GM23338 (cell line): ENCODE measurements at regions not wholly inside any gene's neighbourhood (a gene's known extent, or its start where the extent isn't known, plus 50 kb on each side); places are given as distances from the start of the nearest gene placed in this dataset.
A peak's percentile ranks its signal among the peaks of the same experiment; 100 is the strongest.

Experiments
- ATAC-seq: fragments of 200-7000 bp; cut with Tn5 transposase; 3 replicates; pipeline ENCODE4 v1.9.1; 2020
- DNase-seq: peaks from one replicate; pipeline ENCODE4 v3.0.0-alpha.2; 2015; ENCODE audit warnings: low spot score
- H2AFZ ChIP-seq: fragments of 200-600 bp; sonication (generic); 2 replicates; pipeline ENCODE4 v1.8.0; 2016; ENCODE audit warnings: antibody characterized with exemption, mild to moderate bottlenecking, moderate library complexity
- H3F3A ChIP-seq: fragments of 200-600 bp; sonication (generic); replicated peaks from 2 replicates; pipeline ENCODE4 v1.8.0; 2017; ENCODE audit warnings: antibody characterized with exemption, mixed run types, low read depth
- H3K27ac ChIP-seq: fragments of 200-600 bp; sonication (generic); 2 replicates; pipeline ENCODE4 v1.6.1; 2016; ENCODE audit warnings: low read depth
- H3K27me3 ChIP-seq: fragments of 200-600 bp; sonication (generic); 2 replicates; pipeline ENCODE4 v1.8.0; 2016; ENCODE audit warnings: mild to moderate bottlenecking, mixed run types, moderate library complexity; ENCODE audit not compliant: insufficient read depth
- H3K36me3 ChIP-seq: fragments of 200-600 bp; sonication (generic); 2 replicates; pipeline ENCODE4 v1.8.0; 2016; ENCODE audit warnings: mild to moderate bottlenecking; ENCODE audit not compliant: insufficient read depth
- H3K4me1 ChIP-seq: fragments of 200-600 bp; sonication (generic); 2 replicates; pipeline ENCODE4 v1.8.0; 2016; ENCODE audit warnings: mild to moderate bottlenecking, moderate library complexity; ENCODE audit not compliant: insufficient read depth
- H3K4me2 ChIP-seq: fragments of 200-600 bp; sonication (generic); 2 replicates; pipeline ENCODE4 v1.7.1; 2017; ENCODE audit warnings: mixed run types
- H3K4me3 ChIP-seq: fragments of 200-600 bp; sonication (generic); 2 replicates; pipeline ENCODE4 v1.6.1; 2016; ENCODE audit warnings: mixed run types
- H3K79me2 ChIP-seq: fragments of 200-600 bp; sonication (generic); replicated peaks from 2 replicates; pipeline ENCODE4 v1.8.0; 2017; ENCODE audit warnings: mild to moderate bottlenecking; ENCODE audit not compliant: insufficient read depth
- H3K9me2 ChIP-seq: fragments of 200-600 bp; sonication (generic); 2 replicates; pipeline ENCODE4 v1.8.0; 2017; ENCODE audit not compliant: insufficient read depth
- H4K20me1 ChIP-seq: fragments of 200-600 bp; sonication (generic); replicated peaks from 2 replicates; pipeline ENCODE4 v1.8.0; 2017; ENCODE audit warnings: mild to moderate bottlenecking; ENCODE audit not compliant: insufficient read depth
- H3K27ac Mint-ChIP-seq: 2 replicates; pipeline ENCODE4 v1.8.0; 2020; ENCODE audit warnings: inconsistent platforms, mild to moderate bottlenecking, moderate library complexity, mixed read lengths
- H3K27me3 Mint-ChIP-seq: 3 replicates; pipeline ENCODE4 v1.8.0; 2022; ENCODE audit warnings: low read depth, mild to moderate bottlenecking, moderate library complexity, mixed read lengths, inconsistent platforms; ENCODE audit not compliant: insufficient read depth, poor library complexity
- H3K36me3 Mint-ChIP-seq: 3 replicates; pipeline ENCODE4 v1.8.0; 2021; ENCODE audit warnings: low read depth, mild to moderate bottlenecking, inconsistent platforms, moderate library complexity, mixed read lengths
- H3K4me1 Mint-ChIP-seq: 3 replicates; pipeline ENCODE4 v1.8.0; 2020; ENCODE audit warnings: mild to moderate bottlenecking, inconsistent platforms, mixed read lengths
- H3K4me3 Mint-ChIP-seq: 3 replicates; pipeline ENCODE4 v1.8.0; 2021; ENCODE audit warnings: moderate library complexity, mild to moderate bottlenecking, inconsistent platforms, mixed read lengths
- H3K9me3 Mint-ChIP-seq: 3 replicates; pipeline ENCODE4 v1.8.0; 2020; ENCODE audit warnings: moderate library complexity, mild to moderate bottlenecking, inconsistent platforms, mixed read lengths
- CREB1 ChIP-seq: fragments of 250-450 bp; sonication (Bioruptor Pico); IDR thresholded peaks from 2 replicates; pipeline ENCODE4 v1.5.0; 2020; ENCODE audit warnings: low read depth, mild to moderate bottlenecking, moderate library complexity
- CTCF ChIP-seq, 2 experiments: fragments of 200-600 bp in 1 of 2; sonication (generic) in 1 of 2; conservative IDR thresholded peaks; 2 replicates each; pipeline versions ENCODE4 v1.5.1 to v1.6.1; 2016 to 2017; ENCODE audit warnings: antibody characterized with exemption in 2 of 2, low read depth in 2 of 2, mild to moderate bottlenecking in 2 of 2, moderate library complexity in 1 of 2
- ETS1 ChIP-seq: IDR thresholded peaks from 2 replicates; pipeline ENCODE4 v1.6.1; 2016; ENCODE audit warnings: antibody characterized with exemption
- EZH2 ChIP-seq: fragments of 200-600 bp; sonication (generic); IDR thresholded peaks from one replicate; pipeline ENCODE4 v1.8.0; 2017; ENCODE audit warnings: antibody characterized with exemption, mild to moderate bottlenecking, low read depth; ENCODE audit not compliant: unreplicated experiment
- EZH2phosphoT487 ChIP-seq: fragments of 200-600 bp; sonication (generic); IDR thresholded peaks from one replicate; pipeline ENCODE4 v1.8.1; 2018; ENCODE audit warnings: antibody characterized with exemption; ENCODE audit not compliant: unreplicated experiment
- JUNB ChIP-seq: IDR thresholded peaks from one replicate; pipeline ENCODE4 v1.6.1; 2016; ENCODE audit warnings: antibody characterized with exemption; ENCODE audit not compliant: unreplicated experiment
- NANOG ChIP-seq: IDR thresholded peaks from 2 replicates; pipeline ENCODE4 v1.6.1; 2016; ENCODE audit warnings: antibody characterized with exemption, borderline replicate concordance
- POLR2AphosphoS5 ChIP-seq: IDR thresholded peaks from 2 replicates; pipeline ENCODE4 v1.6.1; 2016; ENCODE audit warnings: antibody characterized with exemption, low read depth
- REST ChIP-seq: IDR thresholded peaks from one replicate; pipeline ENCODE4 v1.6.1; 2018; ENCODE audit warnings: antibody characterized with exemption; ENCODE audit not compliant: unreplicated experiment
- STAT1 ChIP-seq: IDR thresholded peaks from one replicate; pipeline ENCODE4 v1.6.1; 2016; ENCODE audit warnings: antibody characterized with exemption; ENCODE audit not compliant: unreplicated experiment
- ZNF114 ChIP-seq: fragments of 250-450 bp; sonication (Bioruptor Pico); IDR thresholded peaks from 2 replicates; pipeline ENCODE4 v1.5.0; 2020; ENCODE audit warnings: mild to moderate bottlenecking, moderate library complexity
- ZNF331 ChIP-seq: fragments of 250-450 bp; sonication (Bioruptor Pico); IDR thresholded peaks from 2 replicates; pipeline ENCODE4 v1.5.0; 2020; ENCODE audit warnings: low read depth, mild to moderate bottlenecking, moderate library complexity

GRCh38 chr9:19925674-19926503 lies 137.1 kb upstream of the SLC24A2 start:
- no peaks in the 10 kb centered on the region for H3K9me2 ChIP-seq
- peak overlapping the region; percentile 34 for H2AFZ ChIP-seq
- H3K27me3 ChIP-seq = peaks cover 3% of the 10 kb centered on the region; the same call in 1 of the 2 replicates
- H3K27ac ChIP-seq = no peak overlapping the region
- DNase-seq = peak; percentile 94
- no peak overlapping the region for H3K27ac Mint-ChIP-seq
- H3K27me3 Mint-ChIP-seq = peaks cover 5% of the 10 kb centered on the region
- H3K4me3 Mint-ChIP-seq = peak overlapping the region; percentile 70
- peaks cover 16% of the 10 kb centered on the region for H3K4me1 Mint-ChIP-seq
- peak overlapping the region; percentile 41; the same call in 1 of the 2 replicates for H3K4me3 ChIP-seq
- H3K36me3 ChIP-seq = no peaks in the 10 kb centered on the region
- H3K9me3 Mint-ChIP-seq = no peaks in the 10 kb centered on the region; the same call in 2 of the 3 replicates
- no peaks in the 10 kb centered on the region for H4K20me1 ChIP-seq
- H3K79me2 ChIP-seq = no peaks in the 10 kb centered on the region
- H3K4me1 ChIP-seq = peaks cover 5% of the 10 kb centered on the region; the same call in 1 of the 2 replicates
- no peaks in the 10 kb centered on the region for H3K36me3 Mint-ChIP-seq
- ATAC-seq = peak; percentile 89
- TF ChIP-seq CREB1 (CRISPR knock-in tag) (0 out of 2 replicates have a peak, but pooled peaks have one; percentile 3), NANOG (no peak), CTCF (conservative IDR thresholded peaks at IDR 0.05; ENCODE audit: low read depth in 2 of 2) (peak; percentile 94 to 100), ZNF331 (no peak)
- H3K4me2 ChIP-seq = peak overlapping the region; percentile 61
- no peaks in the 10 kb centered on the region for H3F3A ChIP-seq

GRCh38 chr9:19924080-19924479 lies 135.2 kb upstream of the SLC24A2 start:
- H2AFZ ChIP-seq = no peak overlapping the region
- DNase-seq (no peak), ATAC-seq (no peak)
- no peaks in the 10 kb centered on the region for H3K9me2 ChIP-seq
- H4K20me1 ChIP-seq = no peaks in the 10 kb centered on the region
- H3K4me3 ChIP-seq = no peak overlapping the region
- Mint-ChIP-seq H3K36me3 (no peaks in the 10 kb centered on the region), H3K27ac (no peak overlapping the region), H3K9me3 (no peaks in the 10 kb centered on the region; the same call in 2 of the 3 replicates), H3K4me3 (no peak overlapping the region), H3K4me1 (peaks cover 22% of the 10 kb centered on the region), H3K27me3 (peaks cover 5% of the 10 kb centered on the region)
- no peaks in the 10 kb centered on the region for H3K79me2 ChIP-seq
- H3K27me3 ChIP-seq = peaks cover 3% of the 10 kb centered on the region; the same call in 1 of the 2 replicates
- no peak overlapping the region for H3K27ac ChIP-seq
- no peak overlapping the region for H3K4me2 ChIP-seq
- H3F3A ChIP-seq = no peaks in the 10 kb centered on the region
- TF ChIP-seq REST (no peak), POLR2AphosphoS5 (no peak), ZNF114 (CRISPR knock-in tag) (no peak), EZH2phosphoT487 (no peak), CTCF (conservative IDR thresholded peaks at IDR 0.05; ENCODE audit: low read depth in 2 of 2) (no peak), JUNB (no peak), EZH2 (no peak), CREB1 (CRISPR knock-in tag) (no peak), NANOG (no peak), ETS1 (no peak), ZNF331 (no peak), STAT1 (no peak)
- H3K36me3 ChIP-seq = no peaks in the 10 kb centered on the region
- peaks cover 5% of the 10 kb centered on the region; the same call in 1 of the 2 replicates for H3K4me1 ChIP-seq
